ENCODE measurements at regions not wholly inside any gene's neighbourhood (a gene's known extent, or its start where the extent isn't known, plus 50 kb on each side); places are given as distances from the start of the nearest gene placed in this dataset.

DNA sequence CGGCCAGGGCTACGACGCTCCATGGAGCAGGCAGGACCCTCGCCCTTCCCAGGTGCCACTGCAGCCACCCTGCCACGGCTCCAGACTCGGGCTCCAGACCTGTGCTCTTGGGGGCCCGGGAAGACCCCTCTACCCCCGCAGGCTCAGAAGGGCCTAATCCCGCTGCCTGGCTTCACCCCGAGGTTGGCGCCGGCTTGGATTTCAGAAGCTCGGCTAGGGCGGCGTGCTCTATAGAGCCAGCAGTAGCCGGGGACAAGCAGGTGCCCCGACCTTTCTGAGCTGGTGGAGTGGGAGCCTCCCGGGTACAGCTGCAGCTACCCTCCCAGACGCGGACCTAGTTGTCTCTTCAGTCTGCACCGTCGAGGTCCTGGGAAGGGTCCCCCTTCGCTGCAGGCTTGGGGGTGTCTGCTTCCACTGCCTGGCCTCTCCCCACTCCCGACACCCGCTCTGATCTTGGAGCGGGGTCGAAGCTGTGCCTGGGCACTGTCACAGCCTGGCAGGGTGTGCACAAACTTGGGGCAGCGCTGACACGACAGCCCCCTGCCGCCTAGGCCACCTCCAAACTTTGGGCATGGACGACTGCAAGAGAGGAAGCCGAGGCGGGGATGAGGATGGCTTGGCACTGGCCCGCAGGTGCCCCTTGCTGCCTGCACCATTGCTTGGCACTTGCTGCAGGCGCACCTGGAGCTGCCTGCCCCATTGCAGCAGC is 1366.1 kb upstream of the CDH9 start:
- 0 out of 2 replicates have a peak overlapping the region, but pooled peaks have one; percentile 23 for H2AFZ ChIP-seq (ENCODE audit: low read length)

More for the DNA sequence above, 1366.1 kb upstream of the CDH9 start:
- Histone ChIP-seq H3K4me3 (ENCODE audit: extremely low read depth in 1 of 4, insufficient read depth in 2 of 4, low read depth in 3 of 4, low read length in 4 of 4) (no peak overlapping the region), H3K79me1 (ENCODE audit: low read depth, low read length) (no peaks in the 10 kb centered on the region), H3K14ac (ENCODE audit: insufficient read length) (no peak overlapping the region), H4K91ac (replicated peaks; ENCODE audit: insufficient read length, low read length) (no peak overlapping the region), H3K27me3 (replicated peaks in 1 of 4; ENCODE audit: control insufficient read depth in 3 of 4, extremely low read depth in 1 of 4, insufficient read depth in 3 of 4, low read length in 3 of 4) (no peaks in the 10 kb centered on the region), H3K9me3 (ENCODE audit: insufficient read depth in 2 of 2, low read depth in 1 of 2, low read length in 1 of 2) (peaks cover 4% of the 10 kb centered on the region in 2 experiments; a peak in 1 of 4 replicates), H3K4me1 (replicated peaks in 1 of 4; ENCODE audit: control insufficient read depth in 3 of 4, insufficient read depth in 4 of 4, low read length in 3 of 4) (peaks cover 0 to 5% (median 3%) of the 10 kb centered on the region in 4 experiments; a peak in 3 of 7 replicates), H3K79me2 (ENCODE audit: control insufficient read depth in 1 of 2, insufficient read depth in 2 of 2, low read length in 2 of 2) (no peaks in the 10 kb centered on the region), H3K36me3 (ENCODE audit: control insufficient read depth in 2 of 4, insufficient read depth in 4 of 4, low read length in 3 of 4) (no peaks in the 10 kb centered on the region), H4K5ac (ENCODE audit: insufficient read length, low read depth, low read length) (no peak overlapping the region), H3K4me2 (ENCODE audit: insufficient read depth in 1 of 2, low read depth in 2 of 2, low read length in 2 of 2) (no peak overlapping the region), H2BK20ac (ENCODE audit: low read length) (no peak overlapping the region), H2AK5ac (ENCODE audit: low read depth, low read length) (no peak overlapping the region), H2BK15ac (ENCODE audit: low read length) (no peak overlapping the region), H4K8ac (ENCODE audit: extremely low read depth, insufficient read depth, low read length) (peak overlapping the region; percentile 72), H3K18ac (ENCODE audit: extremely low read depth, low read length) (peak overlapping the region; percentile 60), H2BK5ac (ENCODE audit: low read depth, low read length) (no peak overlapping the region; the same call in 1 of the 2 replicates), H2BK120ac (replicated peaks; ENCODE audit: low read depth, low read length) (no peak overlapping the region), H3K23ac (ENCODE audit: insufficient read length) (no peak overlapping the region), H3K56ac (replicated peaks; ENCODE audit: insufficient read length, low read depth, low read length) (no peak overlapping the region), H3K9ac (replicated peaks in 1 of 4; ENCODE audit: extremely low read depth in 1 of 4, low read depth in 3 of 4, low read length in 3 of 4) (no peak overlapping the region; a peak in 1 of 7 replicates), H4K20me1 (replicated peaks in 1 of 2; ENCODE audit: control insufficient read depth in 1 of 2, insufficient read depth in 2 of 2, low read length in 2 of 2) (no peaks in the 10 kb centered on the region), H3K27ac (ENCODE audit: low read depth, low read length) (no peak overlapping the region), H3K4ac (replicated peaks; ENCODE audit: insufficient read length, low read depth, low read length) (no peak overlapping the region), H2BK12ac (ENCODE audit: low read depth, low read length) (no peak overlapping the region), H3K23me2 (ENCODE audit: low read depth, low read length) (no peaks in the 10 kb centered on the region)
- no peak for FAIRE-seq
- 94% methylated on average over 32 of the region's 35 CpGs; no CpG with 5 or more reads in 1 of the 2 experiments for WGBS, 2 experiments (ENCODE audit: extremely low coverage in 1 of 2, insufficient coverage in 1 of 2, insufficient read length in 1 of 2, insufficient replicate concordance in 2 of 2, low coverage in 1 of 2, low lambda C conversion rate in 2 of 2, missing lambda C conversion rate in 1 of 2)
- CTCF ChIA-PET (ENCODE audit: partially characterized antibody) = interaction anchor here (1.3 to 1.6 kb wide), 2 partner anchors 11 to 172 kb away, joined by 4 read pairs; no protein-coding TSS in a partner anchor
- TF ChIP-seq RBBP5 (IDR thresholded peaks at IDR 0.05; ENCODE audit: borderline replicate concordance, low read depth, low read length) = no peak
- TF ChIP-seq JUN (IDR thresholded peaks at IDR 0.05; ENCODE audit: low read depth, low read length) = no peak
- no peak for TF ChIP-seq ZNF274 (IDR thresholded peaks at IDR 0.05; ENCODE audit: borderline replicate concordance, extremely low read depth, low read length)
- no peak for TF ChIP-seq BACH1 (IDR thresholded peaks at IDR 0.05; ENCODE audit: low read length)
- no peak for TF ChIP-seq CBX8 (IDR thresholded peaks at IDR 0.05; ENCODE audit: borderline replicate concordance, low read depth, low read length)
- TF ChIP-seq TBP (IDR thresholded peaks at IDR 0.05; ENCODE audit: low read depth, low read length) = no peak
- TF ChIP-seq MAFK (IDR thresholded peaks at IDR 0.05; ENCODE audit: low read depth, low read length) = no peak
- no peak for TF ChIP-seq SAP30 (IDR thresholded peaks at IDR 0.05; ENCODE audit: insufficient read depth, insufficient replicate concordance, low read length)
- POLR2A ChIA-PET (ENCODE audit: partially characterized antibody) = no interaction called here
- DNase-seq (ENCODE audit: low read depth in 1 of 2, low spot score in 2 of 2) = no peak

Data from H1 (cell line).